ENCODE measurements at regions not wholly inside any gene's neighbourhood (a gene's known extent, or its start where the extent isn't known, plus 50 kb on each side); places are given as distances from the start of the nearest gene placed in this dataset.

DNA sequence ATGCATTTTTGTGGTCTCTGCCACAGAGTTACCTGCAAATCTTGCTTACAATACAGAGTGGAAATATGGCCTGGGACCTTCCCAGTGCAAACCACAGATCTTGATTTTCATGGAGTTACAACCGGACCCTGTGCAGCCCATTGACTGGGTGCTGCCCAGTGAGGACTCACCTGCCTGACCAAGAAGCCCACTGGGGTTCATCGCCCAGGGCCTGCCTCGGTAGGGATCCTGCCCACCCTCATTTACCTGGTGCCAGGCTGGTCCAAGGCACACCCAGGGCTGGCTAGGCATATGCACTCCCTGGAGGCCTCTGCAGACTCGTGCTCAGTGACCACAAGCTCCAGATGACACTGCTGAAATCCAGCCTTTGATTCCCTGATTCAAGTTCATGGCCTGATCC, 572.7 kb downstream of the NPHP4 start:
- no peak for DNase-seq (ENCODE audit: low spot score)

DNA sequence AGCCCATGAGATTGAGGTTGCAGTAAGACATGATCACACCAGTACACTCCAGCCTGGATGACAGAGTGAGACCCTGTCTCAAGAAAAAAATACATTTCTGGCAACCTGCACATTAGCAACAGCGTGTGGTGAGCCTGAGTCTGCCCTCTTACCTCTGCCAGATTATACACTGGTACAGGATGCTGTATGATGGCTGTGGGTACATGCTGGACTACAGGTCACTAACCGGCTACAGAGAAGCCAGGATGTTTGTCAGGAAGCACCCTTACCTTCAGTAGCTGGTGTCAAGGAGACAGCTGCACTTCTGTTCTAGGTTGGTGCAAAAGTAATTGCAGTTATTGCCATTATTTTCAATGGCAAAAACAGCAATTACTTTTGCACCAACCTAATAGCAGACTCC, 575.7 kb downstream of the NPHP4 start:
- DNase-seq (ENCODE audit: low spot score) = no peak

DNA sequence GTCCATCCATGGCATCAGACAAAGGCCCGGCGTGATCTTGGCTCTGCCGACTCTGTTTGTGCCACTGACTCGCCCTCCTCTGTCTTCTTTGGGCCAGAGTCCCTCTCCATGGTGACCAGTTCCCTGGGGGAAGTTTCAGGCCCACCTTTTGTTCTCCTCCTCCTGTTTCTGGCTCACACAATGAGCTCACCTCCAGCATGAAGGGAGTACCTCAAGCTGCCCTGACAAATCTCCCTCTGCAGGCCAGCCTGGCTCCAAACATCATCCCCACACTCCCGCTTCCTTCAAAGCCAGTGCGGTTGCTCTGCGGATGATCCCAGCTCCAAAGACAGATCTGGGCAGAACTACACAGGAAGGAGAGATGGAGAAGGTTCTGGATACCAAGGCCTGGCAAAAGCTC, 576.6 kb downstream of the NPHP4 start:
- no peak for DNase-seq (ENCODE audit: low spot score)

DNA sequence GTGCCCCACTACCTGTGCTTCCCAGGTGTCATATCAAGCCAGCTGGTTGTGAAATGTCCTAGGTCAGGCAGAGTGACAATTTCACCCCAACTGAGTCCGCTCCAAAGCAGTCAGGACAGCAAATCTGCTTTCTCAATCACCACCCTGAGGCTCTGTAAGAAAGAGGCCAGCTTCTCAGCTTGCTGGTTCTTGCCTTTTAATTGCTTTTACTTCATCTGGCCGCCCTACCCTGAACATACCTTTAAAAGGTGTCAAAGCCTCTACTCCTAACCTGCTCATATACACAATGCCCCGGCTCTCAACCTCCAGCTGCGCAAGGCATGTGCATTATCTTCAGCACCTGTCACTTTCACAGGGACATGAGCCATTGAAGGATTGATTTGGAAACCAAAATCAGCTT, 581.6 kb downstream of the NPHP4 start:
- no peak for DNase-seq (ENCODE audit: low spot score)

DNA sequence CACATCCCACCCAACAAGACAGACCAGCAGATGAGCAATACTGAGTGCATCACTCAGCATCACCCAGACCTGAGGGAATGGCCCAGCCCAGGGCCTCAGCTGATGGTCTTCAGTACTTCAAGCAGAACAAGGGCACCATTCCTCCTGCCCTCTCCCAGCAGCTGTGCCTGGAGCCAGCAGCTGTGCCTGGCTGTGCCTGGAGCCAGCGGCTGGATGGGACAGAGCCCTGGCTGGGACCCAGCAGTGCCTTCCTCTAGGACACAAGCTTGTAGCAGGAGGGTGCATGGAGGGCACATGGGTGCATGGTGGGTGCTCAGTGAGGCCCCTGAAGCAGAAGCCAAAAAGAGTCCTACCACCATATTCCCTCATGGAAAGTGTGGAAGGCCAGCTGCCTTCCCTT, 583.8 kb downstream of the NPHP4 start:
- DNase-seq (ENCODE audit: low spot score) = no peak

DNA sequence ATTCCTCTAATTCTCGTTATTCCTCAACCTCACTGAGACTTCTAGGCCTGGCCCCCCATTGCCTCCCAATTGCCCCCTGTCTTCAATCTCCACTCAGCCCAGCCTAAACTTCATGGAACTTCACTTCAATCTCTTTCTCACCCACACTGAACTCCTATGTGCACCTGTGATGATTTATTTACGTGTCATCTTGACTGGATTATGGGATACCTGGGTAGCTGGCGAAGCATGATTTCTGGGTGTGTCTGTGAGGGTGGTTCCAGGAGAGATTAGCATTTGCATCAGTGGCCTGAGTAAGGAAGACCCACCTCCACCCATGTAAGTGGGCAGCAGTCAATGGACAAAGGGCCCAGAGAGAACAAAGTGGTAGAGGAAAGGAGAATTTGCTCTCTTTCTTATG, 587.0 kb downstream of the NPHP4 start:
- DNase-seq (ENCODE audit: low spot score) = no peak

DNA sequence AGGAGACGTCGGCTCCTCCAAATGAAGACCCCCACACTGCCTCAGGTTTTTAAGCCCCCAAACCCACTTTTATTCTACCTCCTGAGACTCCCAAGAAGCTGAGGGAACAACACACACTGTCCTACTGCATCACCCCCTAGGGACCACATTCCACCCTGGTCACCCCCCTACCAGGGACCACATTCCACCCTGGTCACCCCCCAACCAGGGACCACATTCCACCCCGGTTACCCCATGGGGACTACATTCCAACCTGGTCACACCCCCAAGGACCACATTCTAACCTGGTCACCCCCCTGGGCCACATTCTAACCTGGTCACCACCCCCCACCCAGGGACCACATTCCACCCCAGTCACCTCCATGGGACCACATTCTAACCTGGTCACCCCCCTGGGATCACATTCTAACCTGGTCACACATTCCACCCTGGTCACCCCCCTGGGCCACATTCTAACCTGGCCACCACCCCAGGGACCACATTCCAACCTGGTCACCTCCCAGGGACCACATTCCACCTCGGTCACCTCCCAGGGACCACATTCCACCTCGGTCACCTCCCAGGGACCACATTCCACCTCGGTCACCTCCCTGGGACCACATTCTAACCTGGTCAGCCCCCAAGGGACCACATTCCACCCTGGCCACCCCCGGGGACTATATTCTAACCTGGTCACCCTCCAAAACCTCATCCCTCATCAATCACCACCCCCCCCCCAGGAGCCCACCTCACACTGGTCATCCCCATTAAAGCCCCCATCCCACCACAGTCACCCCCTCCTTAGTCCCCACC, 587.6 kb downstream of the NPHP4 start:
- DNase-seq (ENCODE audit: low spot score) = no peak

DNA sequence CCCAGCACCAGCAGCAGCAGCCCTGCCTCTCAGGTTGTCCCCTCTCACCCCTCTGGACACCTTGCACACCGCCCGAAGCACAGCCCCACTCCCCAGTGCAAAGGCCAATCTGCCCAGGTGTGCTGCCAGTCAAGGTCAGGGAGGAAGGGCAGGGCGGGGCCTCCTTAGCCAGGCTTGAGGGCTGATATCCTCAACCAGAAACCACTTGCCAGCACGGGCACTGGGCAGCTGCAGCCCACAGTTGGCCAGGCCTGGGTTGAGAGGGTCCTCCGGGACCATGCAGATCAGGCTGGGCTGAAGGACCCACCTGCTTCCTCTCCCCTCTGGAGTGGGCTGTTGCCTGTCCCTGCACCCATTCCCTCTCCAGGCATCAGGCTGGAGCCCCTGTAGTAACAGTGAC, 588.3 kb downstream of the NPHP4 start:
- DNase-seq (ENCODE audit: low spot score) = no peak

DNA sequence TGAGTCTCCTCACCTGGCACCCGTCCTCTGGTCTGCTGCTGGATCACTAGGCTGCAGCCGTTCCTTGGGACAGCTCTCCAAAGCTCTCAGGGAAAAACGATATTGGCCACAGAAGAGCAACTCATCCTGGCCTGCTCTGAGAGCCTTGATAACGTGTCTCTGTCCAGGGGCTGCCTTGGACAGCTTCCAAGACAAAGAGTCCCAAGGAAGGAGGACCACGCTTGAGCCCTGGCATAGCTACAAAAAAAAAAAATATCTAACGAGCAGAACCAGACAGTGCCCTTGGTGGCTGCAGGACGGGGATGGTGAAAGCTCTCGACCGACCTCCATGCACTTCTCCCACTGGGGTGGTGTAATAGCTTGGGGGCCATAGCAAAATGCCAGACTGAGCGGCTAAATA, 589.6 kb downstream of the NPHP4 start:
- DNase-seq (ENCODE audit: low spot score) = no peak

DNA sequence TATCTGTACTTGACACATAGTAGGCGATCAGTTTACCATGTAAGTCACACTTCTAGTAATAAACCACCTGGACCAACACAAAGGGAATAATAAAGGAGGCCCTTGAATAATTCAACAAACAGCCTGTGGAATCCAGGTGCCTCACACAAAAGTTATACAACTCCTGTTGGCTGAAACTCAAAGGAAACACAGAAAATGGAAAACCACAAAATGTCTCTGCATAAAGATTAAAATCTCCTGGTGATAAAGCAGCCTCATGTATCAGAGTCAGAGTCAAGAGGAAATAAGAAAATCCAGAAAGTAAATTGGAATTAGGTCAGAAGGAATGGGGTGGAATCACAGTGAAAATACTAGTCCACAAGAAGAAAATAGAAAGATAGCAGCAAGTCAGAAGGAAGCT, 592.5 kb downstream of the NPHP4 start:
- no peak for DNase-seq (ENCODE audit: low spot score)

DNA sequence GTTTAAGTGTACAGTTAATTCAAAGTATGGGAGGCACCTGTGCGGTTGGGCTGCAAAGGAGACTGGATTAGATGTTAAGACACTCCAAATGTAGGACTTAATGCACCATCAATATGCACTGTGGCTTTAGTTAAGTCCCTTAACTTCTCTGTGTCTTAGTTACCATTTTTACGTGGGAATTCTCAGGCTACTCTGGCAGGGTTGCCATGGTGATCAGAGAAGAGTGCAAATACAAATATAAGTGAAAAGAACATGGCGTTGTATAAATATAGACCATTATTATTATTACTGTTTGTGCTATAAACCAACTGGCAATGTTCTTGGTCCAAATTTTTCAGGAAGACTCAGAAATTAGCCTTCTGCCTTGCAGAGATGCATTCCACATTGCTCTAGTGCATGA, 595.6 kb downstream of the NPHP4 start:
- DNase-seq (ENCODE audit: low spot score) = no peak

DNA sequence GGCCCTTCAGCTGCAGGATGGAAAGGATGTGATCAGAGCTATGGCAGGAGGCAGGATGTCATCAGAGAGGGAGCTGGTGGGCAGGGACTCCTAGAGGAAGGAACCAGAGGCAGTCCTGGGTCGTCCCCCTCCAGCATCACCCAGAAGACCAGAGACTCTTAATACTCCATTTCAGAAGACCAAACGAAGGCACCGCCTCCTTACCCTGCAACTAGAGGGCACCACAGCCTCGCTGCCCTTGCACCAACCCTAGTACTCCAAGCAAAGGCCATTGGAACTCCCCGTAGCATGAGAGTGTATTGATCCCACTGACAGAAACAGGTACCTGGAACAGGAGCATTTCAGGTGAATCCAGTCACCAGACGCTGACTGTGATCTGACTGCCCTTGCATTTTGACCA, 598.1 kb downstream of the NPHP4 start:
- no peak for DNase-seq (ENCODE audit: low spot score)

DNA sequence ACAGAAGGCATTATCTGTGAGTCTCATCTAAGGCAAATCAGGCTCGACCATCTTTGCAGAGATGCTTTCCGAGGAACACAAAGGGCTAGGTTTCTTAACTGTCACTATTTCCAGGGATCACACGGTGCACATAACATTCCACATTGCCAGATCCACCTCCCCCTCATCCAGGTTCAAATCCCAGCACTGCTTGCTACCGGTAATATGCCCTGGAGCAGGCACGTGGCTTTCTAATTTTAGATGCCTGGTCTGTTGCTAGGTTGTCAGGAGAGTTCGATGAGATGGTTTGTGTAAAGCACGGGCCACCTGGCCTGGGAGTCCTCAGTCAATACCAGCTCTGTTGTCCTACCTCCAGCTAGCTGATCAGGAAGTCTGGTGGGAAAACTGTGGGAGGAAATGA, 598.6 kb downstream of the NPHP4 start:
- DNase-seq (ENCODE audit: low spot score) = no peak

DNA sequence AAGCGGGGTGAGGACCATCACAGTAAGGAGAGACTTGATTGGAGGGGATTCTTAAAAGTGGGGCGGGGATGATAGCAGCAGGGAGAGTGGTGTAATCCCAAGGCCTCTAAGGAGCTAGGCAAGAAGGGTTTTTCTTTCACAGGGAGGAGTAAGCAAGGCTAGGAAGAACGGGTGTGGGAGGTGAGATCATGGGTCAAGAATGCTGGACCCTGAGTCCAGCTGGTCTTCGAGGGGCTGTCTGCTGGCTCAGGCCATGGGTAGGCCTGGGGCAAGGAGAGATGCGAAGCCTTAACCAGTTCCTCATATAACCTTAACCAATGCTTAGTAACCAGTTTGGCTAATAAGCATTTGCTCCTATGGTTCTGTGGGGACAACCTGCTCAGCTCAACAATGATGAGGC, 599.1 kb downstream of the NPHP4 start:
- no peak for DNase-seq (ENCODE audit: low spot score)

DNA sequence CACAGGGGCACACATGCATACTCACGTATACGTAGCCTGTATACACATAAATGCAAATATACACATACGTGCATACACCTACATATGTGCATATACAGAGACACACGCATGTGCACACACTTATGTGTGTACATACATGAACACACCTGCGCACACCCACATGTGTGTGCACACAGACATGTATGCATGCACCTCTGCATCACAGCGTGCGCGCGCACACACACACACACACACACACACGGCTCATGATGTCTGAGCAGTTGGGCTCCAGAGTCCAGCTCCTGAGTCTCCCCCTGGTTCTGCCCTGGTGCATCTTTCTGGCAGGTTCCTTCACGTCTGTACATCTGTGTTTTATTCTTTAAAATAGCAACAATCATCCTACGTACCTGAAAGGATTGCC, 600.5 kb downstream of the NPHP4 start:
- DNase-seq (ENCODE audit: low spot score) = no peak

DNA sequence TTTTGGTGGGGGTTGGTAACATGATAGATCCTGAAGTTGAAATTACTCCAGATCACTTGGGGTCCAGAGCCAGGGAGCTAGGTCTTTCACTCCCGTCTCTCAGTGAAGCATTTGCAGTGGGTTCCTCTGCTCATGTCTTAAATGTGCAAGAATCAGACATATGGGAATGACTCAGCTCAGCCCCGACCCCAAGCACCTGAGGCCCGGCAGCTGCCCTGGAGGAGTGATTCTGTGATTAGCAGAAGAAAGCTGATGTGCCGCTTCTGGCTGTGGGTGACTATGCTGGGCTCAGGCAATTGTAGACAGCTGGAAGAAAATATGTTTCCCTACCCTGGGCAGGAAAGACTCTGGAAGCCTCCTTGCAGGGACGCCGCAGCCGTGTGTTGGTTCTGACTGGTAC, 601.7 kb downstream of the NPHP4 start:
- no peak for DNase-seq (ENCODE audit: low spot score)

DNA sequence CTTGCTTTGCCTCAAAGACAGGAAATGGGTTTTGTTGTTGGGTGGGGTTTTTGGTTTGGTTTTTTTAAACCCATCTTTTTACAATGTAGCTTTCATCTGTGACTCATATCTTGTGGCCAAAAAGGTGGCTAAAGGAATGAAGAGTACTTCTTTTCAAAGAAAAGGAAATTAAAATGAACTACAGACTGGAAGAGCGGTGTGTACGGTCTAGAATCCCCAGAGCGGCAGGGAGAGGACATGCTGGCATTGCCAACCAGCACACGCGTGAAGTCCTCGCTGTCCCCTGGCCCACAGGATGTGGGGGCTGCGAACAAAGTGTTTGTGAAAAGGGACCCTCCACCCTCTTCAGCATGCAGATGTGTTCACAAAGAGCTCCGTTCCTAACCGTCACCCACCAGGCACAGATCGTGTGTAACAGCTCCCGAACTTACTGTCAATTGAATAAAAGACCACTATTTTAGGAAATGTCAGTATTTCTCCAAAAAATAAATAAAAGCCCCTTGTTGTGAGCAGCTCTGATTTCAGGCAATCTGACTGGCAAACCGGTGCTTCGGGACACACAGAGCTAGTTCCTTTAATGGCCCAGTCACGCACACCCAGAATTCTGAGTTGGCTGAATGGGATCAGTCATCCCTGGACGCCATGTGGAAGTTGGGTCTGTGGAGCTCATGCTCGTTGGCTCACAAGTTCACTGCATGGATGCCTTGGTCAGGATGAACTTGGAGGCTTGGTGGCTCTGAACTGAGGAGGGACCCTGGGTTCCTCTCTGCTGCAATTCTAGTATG, 602.9 kb downstream of the NPHP4 start:
- no peak for DNase-seq (ENCODE audit: low spot score)

DNA sequence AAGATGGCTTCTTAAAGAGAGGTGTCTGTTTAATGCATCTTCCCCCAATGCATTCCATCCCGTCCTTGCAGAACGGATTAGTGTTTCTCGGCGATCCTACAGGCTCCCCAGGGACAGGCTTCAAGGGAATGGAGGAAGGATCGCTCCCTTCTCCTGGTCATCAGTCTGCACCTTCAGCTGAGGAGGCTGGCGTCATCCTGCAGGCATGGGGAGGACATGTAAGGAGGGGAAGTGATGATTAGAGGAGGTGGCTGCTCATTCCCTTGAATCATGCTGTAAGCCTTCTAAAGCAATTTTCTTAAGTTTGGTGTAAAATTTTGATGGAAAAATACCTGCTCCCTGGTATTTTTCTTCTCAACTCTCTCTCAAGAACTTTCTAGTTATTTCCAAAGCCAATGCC, 603.6 kb downstream of the NPHP4 start:
- DNase-seq (ENCODE audit: low spot score) = no peak

DNA sequence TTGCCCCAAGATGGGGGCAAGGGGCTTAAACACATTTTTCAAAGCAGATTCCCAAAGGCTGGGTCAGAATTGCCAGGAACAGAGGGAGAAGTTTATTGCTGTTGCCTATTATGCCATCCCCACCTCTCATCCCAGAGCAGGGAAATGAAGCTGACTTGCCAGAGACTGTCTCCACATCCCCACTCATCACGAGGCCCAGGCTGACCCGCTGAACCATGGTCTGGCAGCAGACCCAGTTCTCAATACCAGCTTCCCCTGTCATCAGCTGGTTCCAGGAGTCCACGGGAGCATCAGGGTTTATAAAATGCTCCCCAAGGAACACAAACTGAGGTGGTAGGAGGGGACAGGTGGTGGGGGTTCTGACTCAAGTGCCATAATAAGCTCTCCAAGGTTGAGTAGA, 605.9 kb downstream of the NPHP4 start:
- no peak for DNase-seq (ENCODE audit: low spot score)

DNA sequence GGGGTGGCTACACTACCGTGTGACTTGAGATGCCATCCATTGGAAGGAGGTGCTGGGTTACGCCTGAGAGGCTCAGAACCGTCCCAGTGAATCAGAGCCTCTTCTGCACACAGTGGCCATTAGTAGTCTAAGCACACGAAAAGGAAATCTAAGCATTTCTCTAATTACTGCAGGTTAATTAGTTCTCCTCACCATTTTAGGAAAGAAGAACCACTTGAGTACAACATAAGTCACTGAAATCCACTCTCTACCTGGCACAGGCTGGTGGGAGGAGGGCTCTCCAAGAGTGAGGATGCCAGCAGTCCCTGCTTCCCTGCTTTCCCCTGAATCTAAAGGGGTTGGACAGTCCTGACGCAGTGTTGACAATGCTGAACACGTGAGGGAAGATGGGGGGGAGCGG, 606.3 kb downstream of the NPHP4 start:
- DNase-seq (ENCODE audit: low spot score) = no peak

DNA sequence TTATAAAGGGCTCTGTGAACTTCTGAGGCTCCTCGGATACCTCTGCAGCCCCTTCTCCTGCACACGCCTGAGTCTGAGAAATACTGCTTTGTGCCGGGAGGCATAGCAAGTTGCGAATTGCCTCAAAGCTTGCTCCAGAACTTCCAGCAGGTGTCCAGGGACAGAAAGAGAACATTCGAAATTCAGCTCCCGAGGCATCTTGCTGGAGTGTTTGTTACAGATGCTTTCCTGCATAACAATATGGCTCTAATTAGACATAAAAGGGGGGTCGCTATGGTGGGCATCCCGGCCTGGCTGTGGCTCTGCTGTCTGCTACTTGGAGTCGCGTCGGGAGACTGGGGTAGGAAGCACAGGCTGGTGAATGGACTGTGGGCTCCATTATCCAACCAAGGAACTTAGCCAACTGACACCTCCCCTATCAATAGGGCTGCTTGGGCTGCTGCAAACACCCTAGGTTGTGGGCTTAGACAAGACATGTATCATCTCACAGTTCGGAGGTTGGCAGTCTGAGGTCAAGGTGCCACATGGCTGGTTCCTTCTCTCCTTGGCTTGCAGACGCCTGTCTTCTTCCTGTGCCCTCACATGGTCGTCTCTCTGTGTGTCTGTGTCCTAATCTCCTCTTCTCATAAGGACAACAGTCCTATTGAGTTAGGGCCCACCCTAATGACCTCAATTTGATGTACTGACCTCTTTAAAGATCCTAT, 607.0 kb downstream of the NPHP4 start:
- DNase-seq (ENCODE audit: low spot score) = no peak

DNA sequence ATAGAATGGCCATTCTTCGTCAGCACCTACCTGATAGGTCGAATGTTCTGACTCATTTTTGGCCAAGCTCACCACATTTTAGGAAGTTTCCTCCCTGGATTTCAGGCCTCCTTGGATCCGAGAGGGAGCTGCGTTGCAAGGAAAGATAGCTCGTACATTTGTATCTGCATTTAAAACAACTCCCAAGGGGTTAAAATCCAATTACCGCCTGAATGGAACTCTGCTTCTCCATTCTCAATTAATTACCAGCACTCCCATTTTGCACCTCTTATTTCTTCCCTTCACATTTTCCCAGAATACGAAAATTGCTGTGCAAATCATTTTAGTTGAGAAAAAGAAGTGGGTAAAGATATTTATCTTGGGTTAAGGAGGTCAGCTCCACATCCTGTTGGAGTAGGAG, 610.7 kb downstream of the NPHP4 start:
- DNase-seq (ENCODE audit: low spot score) = no peak

DNA sequence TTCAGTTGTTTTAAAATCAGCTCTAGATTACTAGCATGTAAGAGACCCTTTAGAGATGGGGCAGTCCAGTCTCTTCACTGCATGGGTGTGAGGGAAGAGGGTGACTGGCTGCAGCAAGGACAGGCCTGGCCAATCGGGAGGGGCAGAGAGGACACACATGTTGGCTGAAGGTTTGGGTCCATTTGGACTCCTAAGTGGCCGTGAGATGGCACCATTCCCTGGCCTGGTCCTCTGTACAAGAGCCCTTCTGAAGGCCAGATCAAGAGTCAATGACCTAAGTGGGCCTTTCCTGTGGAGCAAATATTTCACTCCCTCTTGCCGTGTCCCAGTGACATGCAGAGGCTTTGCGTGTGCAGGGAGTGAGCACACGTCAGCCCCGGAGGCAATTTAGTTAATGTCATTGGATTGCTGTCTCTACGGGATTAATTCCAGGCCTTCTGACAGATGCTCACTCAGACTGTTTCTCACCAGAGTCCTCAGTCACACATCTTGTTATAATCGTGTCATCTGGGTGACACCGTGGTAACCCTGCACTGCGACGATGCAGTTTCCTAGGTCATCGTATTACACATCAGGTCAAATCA, 613.0 kb downstream of the NPHP4 start:
- no peak for DNase-seq (ENCODE audit: low spot score)

All from hematopoietic multipotent progenitor cell treated with erythropoietin and hydrocortisone succinate and interleukin-3 and kit ligand, for 17 days (in vitro differentiated cells).